CD14-positive monocyte (primary cell): ENCODE measurements at regions not wholly inside any gene's neighbourhood (a gene's known extent, or its start where the extent isn't known, plus 50 kb on each side); places are given as distances from the start of the nearest gene placed in this dataset.

ENCODE experiments used
- DNase-seq, 3 donors: peaks; one replicate each; pipeline ENCODE4 v3.0.0-alpha.2; 2011 to 2022
- H2AFZ ChIP-seq: 2 replicates; pipeline ENCODE4 v1.6.0; 2012; ENCODE audit warnings: mild to moderate bottlenecking, low read depth, low read length, inconsistent platforms; ENCODE audit not compliant: insufficient read depth, poor library complexity, severe bottlenecking
- H3K27ac ChIP-seq, 2 donors: 1 replicate in 1 of 2; 2 replicates in 1 of 2; pipeline ENCODE4 v1.5.1; 2012 to 2013; ENCODE audit warnings: low read length in 2 of 2, control low read depth in 1 of 2, inconsistent platforms in 1 of 2, low read depth in 1 of 2, mild to moderate bottlenecking in 1 of 2
- H3K27me3 ChIP-seq, 2 donors: one replicate each; pipeline versions ENCODE4 v1.6.0 to v1.6.1; 2011 to 2013; ENCODE audit warnings: low read length in 2 of 2; ENCODE audit not compliant: control insufficient read depth in 2 of 2, insufficient read depth in 2 of 2
- H3K36me3 ChIP-seq, 2 donors: replicated peaks in 1 of 2; 1 replicate in 1 of 2; 2 replicates in 1 of 2; pipeline versions ENCODE4 v1.5.1 to v1.6.1; 2012 to 2013; ENCODE audit warnings: low read length in 2 of 2, control low read depth in 1 of 2, inconsistent platforms in 1 of 2, mild to moderate bottlenecking in 1 of 2; ENCODE audit not compliant: insufficient read depth in 2 of 2, control insufficient read depth in 1 of 2
- H3K4me1 ChIP-seq, 2 donors: 1 replicate in 1 of 2; 2 replicates in 1 of 2; pipeline versions ENCODE4 v1.5.1 to v1.6.1; 2012 to 2013; ENCODE audit warnings: low read length in 2 of 2, control low read depth in 1 of 2, inconsistent platforms in 1 of 2, mild to moderate bottlenecking in 1 of 2, moderate library complexity in 1 of 2; ENCODE audit not compliant: insufficient read depth in 2 of 2, control insufficient read depth in 1 of 2
- H3K4me2 ChIP-seq: replicated peaks from 2 replicates; pipeline ENCODE3; 2012; ENCODE audit warnings: low read length, moderate library complexity, mild to moderate bottlenecking; ENCODE audit not compliant: poor library complexity, severe bottlenecking; ENCODE audit errors: extremely low read depth
- H3K4me3 ChIP-seq, 3 experiments: fragments of 200-600 bp in 1 of 3; sonication (generic) in 1 of 3; replicated peaks in 1 of 3; 1 replicate in 2 of 3; 2 replicates in 1 of 3; pipeline ENCODE4 v1.5.1; 2011 to 2013; ENCODE audit warnings: low read length in 3 of 3, mild to moderate bottlenecking in 3 of 3, control low read depth in 2 of 3, low read depth in 2 of 3, inconsistent platforms in 1 of 3, moderate library complexity in 1 of 3
- H3K79me2 ChIP-seq: 2 replicates; pipeline ENCODE4 v1.6.0; 2012; ENCODE audit warnings: mild to moderate bottlenecking, control low read depth, inconsistent platforms, low read length, moderate library complexity; ENCODE audit not compliant: insufficient read depth
- H3K9ac ChIP-seq: 2 replicates; pipeline ENCODE4 v1.6.0; 2017; ENCODE audit warnings: low read length, mild to moderate bottlenecking; ENCODE audit not compliant: insufficient read depth, poor library complexity, severe bottlenecking
- H3K9me3 ChIP-seq, 2 donors: replicated peaks in 1 of 2; 1 replicate in 1 of 2; 2 replicates in 1 of 2; pipeline versions ENCODE4 v1.5.1 to v1.6.1; 2012 to 2013; ENCODE audit warnings: low read length in 2 of 2, control low read depth in 1 of 2; ENCODE audit not compliant: control insufficient read depth in 1 of 2, insufficient read depth in 1 of 2
- H4K20me1 ChIP-seq: 2 replicates; pipeline ENCODE4 v1.6.0; 2012; ENCODE audit warnings: mild to moderate bottlenecking, low read length, control low read depth, moderate library complexity; ENCODE audit not compliant: insufficient read depth
- H3K27ac Mint-ChIP-seq, 7 donors: one replicate each; pipeline ENCODE4 v1.8.0; 2020; ENCODE audit warnings: mild to moderate bottlenecking in 7 of 7, mixed read lengths in 7 of 7, moderate library complexity in 6 of 7, inconsistent platforms in 2 of 7
- H3K27me3 Mint-ChIP-seq, 3 donors: one replicate each; pipeline ENCODE4 v1.8.0; 2021 to 2022; ENCODE audit warnings: low read depth in 3 of 3, mild to moderate bottlenecking in 3 of 3, mixed read lengths in 3 of 3, moderate library complexity in 3 of 3, inconsistent platforms in 1 of 3
- H3K36me3 Mint-ChIP-seq, 2 donors: one replicate each; pipeline ENCODE4 v1.8.0; 2020; ENCODE audit warnings: mixed read lengths in 2 of 2, inconsistent platforms in 1 of 2, mild to moderate bottlenecking in 1 of 2
- H3K4me1 Mint-ChIP-seq: one replicate; pipeline ENCODE4 v1.8.0; 2020; ENCODE audit warnings: mild to moderate bottlenecking, mixed read lengths
- H3K4me3 Mint-ChIP-seq, 2 donors: one replicate each; pipeline ENCODE4 v1.8.0; 2020; ENCODE audit warnings: mild to moderate bottlenecking in 2 of 2, mixed read lengths in 2 of 2, moderate library complexity in 1 of 2
- H3K9me3 Mint-ChIP-seq, 7 donors: one replicate each; pipeline ENCODE4 v1.8.0; 2020 to 2022; ENCODE audit warnings: mixed read lengths in 7 of 7, mild to moderate bottlenecking in 6 of 7, moderate library complexity in 6 of 7, inconsistent platforms in 2 of 7
- WGBS: methylation state at CpG from one replicate; pipeline ENCODE4 v1.1.5; 2013; ENCODE audit warnings: missing lambda C conversion rate; ENCODE audit not compliant: insufficient coverage; 5-methylcytosine and 5-hydroxymethylcytosine counted together
- intact Hi-C, 2 donors: fragments of 100-400 bp; cut with micrococcal nuclease; formaldehyde crosslinking; loops; one replicate each; pipeline versions ENCODE4 v1.15.0 to v1.15.1; 2023
- TF ChIP-seq, protein P1 (sequence below): fragments of 200-600 bp; IDR thresholded peaks from one replicate; pipeline ENCODE4 v1.8.0; 2022; ENCODE audit warnings: antibody characterized with exemption, mild to moderate bottlenecking

DNA sequence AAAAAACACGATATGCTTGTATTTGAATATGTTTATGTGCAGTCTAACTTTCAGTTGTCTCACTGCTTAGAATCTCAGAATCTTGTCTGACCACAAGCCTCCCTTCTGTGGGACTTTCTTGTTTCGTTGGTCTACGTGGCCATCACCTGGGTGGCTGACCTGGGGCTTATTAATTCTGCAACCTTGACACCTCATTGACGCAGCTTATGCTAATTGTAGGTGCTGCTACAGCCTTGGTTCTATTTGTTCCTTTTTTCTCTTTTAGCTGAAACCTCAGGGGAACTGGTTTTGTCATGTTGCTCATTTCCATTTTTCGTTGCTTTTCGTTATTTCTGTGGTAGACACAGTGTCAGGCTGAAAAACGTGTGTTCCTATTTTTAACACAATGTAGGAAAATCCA, 273.7 kb downstream of the SLC4A3 start:
- no peaks in the 10 kb centered on the region for H4K20me1 ChIP-seq
- H3K27me3 ChIP-seq, result no peaks in the 10 kb centered on the region
- H3K4me1 ChIP-seq, result no peaks in the 10 kb centered on the region
- no peak overlapping the region for H2AFZ ChIP-seq
- 93% methylated on average over 2 of the region's 7 CpGs for WGBS
- Mint-ChIP-seq H3K27ac (no peak overlapping the region), H3K4me1 (no peaks in the 10 kb centered on the region), H3K36me3 (no peaks in the 10 kb centered on the region), H3K27me3 (peaks cover 0 to 2% (median 0%) of the 10 kb centered on the region in 3 donors), H3K9me3 (peaks cover 1 to 8% (median 2%) of the 10 kb centered on the region in 7 donors), H3K4me3 (no peak overlapping the region)
- DNase-seq, result no peak
- no peaks in the 10 kb centered on the region for H3K79me2 ChIP-seq
- TF ChIP-seq, protein P1, sequence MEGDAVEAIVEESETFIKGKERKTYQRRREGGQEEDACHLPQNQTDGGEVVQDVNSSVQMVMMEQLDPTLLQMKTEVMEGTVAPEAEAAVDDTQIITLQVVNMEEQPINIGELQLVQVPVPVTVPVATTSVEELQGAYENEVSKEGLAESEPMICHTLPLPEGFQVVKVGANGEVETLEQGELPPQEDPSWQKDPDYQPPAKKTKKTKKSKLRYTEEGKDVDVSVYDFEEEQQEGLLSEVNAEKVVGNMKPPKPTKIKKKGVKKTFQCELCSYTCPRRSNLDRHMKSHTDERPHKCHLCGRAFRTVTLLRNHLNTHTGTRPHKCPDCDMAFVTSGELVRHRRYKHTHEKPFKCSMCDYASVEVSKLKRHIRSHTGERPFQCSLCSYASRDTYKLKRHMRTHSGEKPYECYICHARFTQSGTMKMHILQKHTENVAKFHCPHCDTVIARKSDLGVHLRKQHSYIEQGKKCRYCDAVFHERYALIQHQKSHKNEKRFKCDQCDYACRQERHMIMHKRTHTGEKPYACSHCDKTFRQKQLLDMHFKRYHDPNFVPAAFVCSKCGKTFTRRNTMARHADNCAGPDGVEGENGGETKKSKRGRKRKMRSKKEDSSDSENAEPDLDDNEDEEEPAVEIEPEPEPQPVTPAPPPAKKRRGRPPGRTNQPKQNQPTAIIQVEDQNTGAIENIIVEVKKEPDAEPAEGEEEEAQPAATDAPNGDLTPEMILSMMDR, result no peak
- H3K36me3 ChIP-seq, result no peaks in the 10 kb centered on the region
- H3K9ac ChIP-seq, result no peak overlapping the region
- peaks cover 0 to 8% of the 10 kb centered on the region in 2 donors for H3K9me3 ChIP-seq
- no peak overlapping the region for H3K27ac ChIP-seq
- no peak overlapping the region for H3K4me2 ChIP-seq
- H3K4me3 ChIP-seq, result no peak overlapping the region
- intact Hi-C loops, result no loop called here

DNA sequence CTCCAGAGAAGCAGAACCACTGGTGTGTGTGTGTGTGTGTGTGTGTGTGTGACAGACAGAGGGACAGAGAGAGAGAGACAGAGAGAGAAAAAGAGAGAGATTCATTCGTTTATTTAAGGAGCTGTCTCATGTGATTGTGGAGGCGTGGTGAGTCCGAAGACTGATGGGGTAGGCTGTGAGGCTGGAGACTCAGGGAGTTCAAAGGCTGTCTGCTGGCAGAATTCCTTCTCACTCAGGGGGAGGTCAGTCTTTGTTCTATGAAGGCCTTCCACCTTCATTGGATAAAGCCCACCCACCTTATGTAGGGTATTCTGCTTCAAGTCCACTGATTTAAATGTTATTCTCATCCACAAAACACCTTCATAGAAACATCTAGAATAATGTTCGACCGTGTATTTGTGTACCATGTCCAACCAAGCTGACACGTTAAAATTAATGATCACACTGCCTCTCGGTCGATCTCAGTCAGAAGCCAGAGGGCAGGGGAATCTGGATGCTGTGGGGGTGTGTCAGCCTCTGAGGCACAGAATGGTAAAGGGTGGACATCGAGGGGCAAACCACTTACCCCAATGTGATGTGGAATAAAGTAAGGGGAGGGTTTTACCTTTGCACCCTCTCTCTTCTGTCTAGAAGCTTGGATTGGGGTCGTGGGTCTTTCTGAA, 275.6 kb downstream of the SLC4A3 start:
- no peak overlapping the region for H3K9ac ChIP-seq
- DNase-seq, result no peak
- Mint-ChIP-seq H3K36me3 (no peaks in the 10 kb centered on the region), H3K9me3 (peaks cover 1 to 2% (median 2%) of the 10 kb centered on the region in 7 donors), H3K27me3 (peaks cover 0 to under 1% (median 0%) of the 10 kb centered on the region in 3 donors), H3K4me1 (no peaks in the 10 kb centered on the region), H3K4me3 (no peak overlapping the region), H3K27ac (peak overlapping the region in 1 of 7 donors; percentile 38)
- H4K20me1 ChIP-seq, result no peaks in the 10 kb centered on the region
- H3K36me3 ChIP-seq, result no peaks in the 10 kb centered on the region
- no peaks in the 10 kb centered on the region for H3K27me3 ChIP-seq
- intact Hi-C loops, result no loop called here
- WGBS, result no CpG with 5 or more reads among the region's 10 CpGs
- H3K27ac ChIP-seq, result no peak overlapping the region
- no peak overlapping the region for H3K4me3 ChIP-seq
- no peaks in the 10 kb centered on the region for H3K9me3 ChIP-seq
- TF ChIP-seq, protein P1, result no peak
- no peak overlapping the region for H2AFZ ChIP-seq
- no peak overlapping the region for H3K4me2 ChIP-seq
- H3K4me1 ChIP-seq, result no peaks in the 10 kb centered on the region
- no peaks in the 10 kb centered on the region for H3K79me2 ChIP-seq
